ENCODE measurements at regions not wholly inside any gene's neighbourhood (a gene's known extent, or its start where the extent isn't known, plus 50 kb on each side); places are given as distances from the start of the nearest gene placed in this dataset.

DNA sequence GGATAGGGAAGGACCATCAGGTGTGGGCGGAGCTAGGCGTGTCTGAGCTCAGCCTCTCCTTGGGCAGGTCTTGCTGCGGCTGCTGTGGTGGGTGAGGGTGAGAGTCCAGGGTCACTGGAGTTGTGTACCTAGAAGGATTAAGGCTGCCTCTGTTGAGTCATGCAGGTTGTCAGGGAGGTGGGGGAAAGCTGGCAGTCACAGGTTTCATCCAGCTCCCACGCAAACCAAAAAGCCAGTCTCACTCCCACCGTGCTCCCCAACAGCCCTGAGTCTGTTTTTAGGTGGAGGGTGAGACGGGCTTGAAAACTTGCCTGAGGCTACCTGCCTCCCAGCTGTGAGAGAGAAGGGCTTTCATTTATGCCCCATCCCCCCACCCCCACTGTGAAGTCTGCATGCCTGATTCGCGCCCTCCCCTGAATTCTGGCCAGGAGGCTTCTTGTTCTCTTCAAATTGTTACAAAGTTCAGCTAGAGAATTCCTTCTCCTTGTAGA lies 161.5 kb downstream of the MYLK4 start:
- no peak for TF ChIP-seq REST (IDR thresholded peaks at IDR 0.05; ENCODE audit: low read depth)
- no peak for TF ChIP-seq FOXM1 (IDR thresholded peaks at IDR 0.05; ENCODE audit: borderline replicate concordance, low read depth)
- no peak for TF ChIP-seq CEBPB (IDR thresholded peaks at IDR 0.05)
- no peak for TF ChIP-seq CREB1 (IDR thresholded peaks at IDR 0.05; ENCODE audit: low read depth)
- TF ChIP-seq YY1 (IDR thresholded peaks at IDR 0.05; ENCODE audit: low read depth): no peak
- no peak for TF ChIP-seq TAF1 (IDR thresholded peaks at IDR 0.05; ENCODE audit: low read depth)
- no peak for TF ChIP-seq USF1 (IDR thresholded peaks at IDR 0.05)
- no peak for TF ChIP-seq EGR1 (IDR thresholded peaks at IDR 0.05)
- no peak for TF ChIP-seq ZBTB7A (IDR thresholded peaks at IDR 0.05; ENCODE audit: low read depth)
- no peak for TF ChIP-seq NFIC (IDR thresholded peaks at IDR 0.05)
- no peak for TF ChIP-seq RAD21 (IDR thresholded peaks at IDR 0.05; ENCODE audit: low read depth)
- TF ChIP-seq TCF12 (IDR thresholded peaks at IDR 0.05; ENCODE audit: low read depth): no peak
- no peak for TF ChIP-seq EP300 (IDR thresholded peaks at IDR 0.05; ENCODE audit: borderline replicate concordance)
- no peak for TF ChIP-seq MAX (IDR thresholded peaks at IDR 0.05)
- no peak for TF ChIP-seq TEAD4 (IDR thresholded peaks at IDR 0.05)

- TF ChIP-seq EGR1 (IDR thresholded peaks at IDR 0.05) (no peak), CREB1 (IDR thresholded peaks at IDR 0.05; ENCODE audit: low read depth) (no peak), TCF12 (IDR thresholded peaks at IDR 0.05; ENCODE audit: low read depth) (no peak), ZBTB7A (IDR thresholded peaks at IDR 0.05; ENCODE audit: low read depth) (no peak), NFIC (IDR thresholded peaks at IDR 0.05) (no peak), FOXM1 (IDR thresholded peaks at IDR 0.05; ENCODE audit: borderline replicate concordance, low read depth) (no peak), YY1 (IDR thresholded peaks at IDR 0.05; ENCODE audit: low read depth) (no peak), RAD21 (IDR thresholded peaks at IDR 0.05; ENCODE audit: low read depth) (no peak)
These were observed 167.3 kb downstream of the MYLK4 start for GRCh38 chr6:2583459-2583858.

- TF ChIP-seq NFIC (IDR thresholded peaks at IDR 0.05): no peak
- TF ChIP-seq CREB1 (IDR thresholded peaks at IDR 0.05; ENCODE audit: low read depth): no peak
- no peak for TF ChIP-seq EP300 (IDR thresholded peaks at IDR 0.05; ENCODE audit: borderline replicate concordance)
- no peak for TF ChIP-seq REST (IDR thresholded peaks at IDR 0.05; ENCODE audit: low read depth)
- TF ChIP-seq ZBTB7A (IDR thresholded peaks at IDR 0.05; ENCODE audit: low read depth): no peak
- no peak for TF ChIP-seq RAD21 (IDR thresholded peaks at IDR 0.05; ENCODE audit: low read depth)
- TF ChIP-seq TEAD4 (IDR thresholded peaks at IDR 0.05): no peak
- no peak for TF ChIP-seq TAF1 (IDR thresholded peaks at IDR 0.05; ENCODE audit: low read depth)
These were observed 168.5 kb downstream of the MYLK4 start for GRCh38 chr6:2582268-2582667.

GRCh38 chr6:2581611-2582010 lies 169.1 kb downstream of the MYLK4 start:
- TF ChIP-seq REST (IDR thresholded peaks at IDR 0.05; ENCODE audit: low read depth) (no peak), TAF1 (IDR thresholded peaks at IDR 0.05; ENCODE audit: low read depth) (no peak), MAX (IDR thresholded peaks at IDR 0.05) (no peak), NFIC (IDR thresholded peaks at IDR 0.05) (no peak), YY1 (IDR thresholded peaks at IDR 0.05; ENCODE audit: low read depth) (no peak), TEAD4 (IDR thresholded peaks at IDR 0.05) (no peak), CREB1 (IDR thresholded peaks at IDR 0.05; ENCODE audit: low read depth) (no peak), RAD21 (IDR thresholded peaks at IDR 0.05; ENCODE audit: low read depth) (no peak), TCF12 (IDR thresholded peaks at IDR 0.05; ENCODE audit: low read depth) (no peak), USF1 (IDR thresholded peaks at IDR 0.05) (no peak), ZBTB7A (IDR thresholded peaks at IDR 0.05; ENCODE audit: low read depth) (no peak), EP300 (IDR thresholded peaks at IDR 0.05; ENCODE audit: borderline replicate concordance) (no peak), EGR1 (IDR thresholded peaks at IDR 0.05) (no peak), CEBPB (IDR thresholded peaks at IDR 0.05) (no peak), FOXM1 (IDR thresholded peaks at IDR 0.05; ENCODE audit: borderline replicate concordance, low read depth) (no peak)
